ENCODE measurements at regions not wholly inside any gene's neighbourhood (a gene's known extent, or its start where the extent isn't known, plus 50 kb on each side); places are given as distances from the start of the nearest gene placed in this dataset.

- Histone ChIP-seq H3K4me2 (ENCODE audit: low read depth, low read length, poor library complexity, severe bottlenecking) (no peak overlapping the region), H3K27me3 (ENCODE audit: insufficient read depth, low read length, poor library complexity, severe bottlenecking) (no peaks in the 10 kb centered on the region), H3K9me3 (ENCODE audit: insufficient read depth, low read depth, low read length) (no peaks in the 10 kb centered on the region), H4K20me1 (ENCODE audit: insufficient read depth, low read length, poor library complexity, severe bottlenecking) (no peaks in the 10 kb centered on the region), H3K9ac (ENCODE audit: low read depth, low read length, poor library complexity, severe bottlenecking) (no peak overlapping the region), H2AFZ (ENCODE audit: low read length) (no peak overlapping the region), H3K4me1 (ENCODE audit: insufficient read depth, low read length, poor library complexity, severe bottlenecking) (no peaks in the 10 kb centered on the region), H3K36me3 (ENCODE audit: insufficient read depth, low read length) (no peaks in the 10 kb centered on the region), H3K79me2 (ENCODE audit: insufficient read depth, low read length) (no peaks in the 10 kb centered on the region), H3K4me3 (ENCODE audit: low read length, poor library complexity, severe bottlenecking) (no peak overlapping the region), H3K9me2 (replicated peaks; ENCODE audit: low read depth, low read length) (no peaks in the 10 kb centered on the region), H3F3A (ENCODE audit: low read depth) (no peaks in the 10 kb centered on the region)
- TF ChIP-seq EZH2phosphoT487 (IDR thresholded peaks at IDR 0.05; ENCODE audit: borderline replicate concordance) (no peak), CTCF (conservative IDR thresholded peaks at IDR 0.05; ENCODE audit: low read length) (no peak)
These were observed 201.2 kb downstream of the ACTL7B start for GRCh38 chr9:108654566-108654965.

- Histone ChIP-seq H3F3A (ENCODE audit: low read depth) (no peaks in the 10 kb centered on the region), H3K9ac (ENCODE audit: low read depth, low read length, poor library complexity, severe bottlenecking) (no peak overlapping the region), H3K9me3 (ENCODE audit: insufficient read depth, low read depth, low read length) (no peaks in the 10 kb centered on the region), H4K20me1 (ENCODE audit: insufficient read depth, low read length, poor library complexity, severe bottlenecking) (no peaks in the 10 kb centered on the region), H3K36me3 (ENCODE audit: insufficient read depth, low read length) (no peaks in the 10 kb centered on the region), H3K4me1 (ENCODE audit: insufficient read depth, low read length, poor library complexity, severe bottlenecking) (no peaks in the 10 kb centered on the region), H3K4me3 (ENCODE audit: low read length, poor library complexity, severe bottlenecking) (no peak overlapping the region), H3K4me2 (ENCODE audit: low read depth, low read length, poor library complexity, severe bottlenecking) (no peak overlapping the region), H3K79me2 (ENCODE audit: insufficient read depth, low read length) (no peaks in the 10 kb centered on the region), H2AFZ (ENCODE audit: low read length) (no peak overlapping the region), H3K27me3 (ENCODE audit: insufficient read depth, low read length, poor library complexity, severe bottlenecking) (no peaks in the 10 kb centered on the region), H3K9me2 (replicated peaks; ENCODE audit: low read depth, low read length) (no peaks in the 10 kb centered on the region)
- TF ChIP-seq EZH2phosphoT487 (IDR thresholded peaks at IDR 0.05; ENCODE audit: borderline replicate concordance) (no peak), CTCF (conservative IDR thresholded peaks at IDR 0.05; ENCODE audit: low read length) (no peak)
These were observed 202.9 kb downstream of the ACTL7B start for GRCh38 chr9:108652851-108653250.

GRCh38 chr9:108650826-108651225 lies 205.0 kb downstream of the ACTL7B start:
- Histone ChIP-seq H4K20me1 (ENCODE audit: insufficient read depth, low read length, poor library complexity, severe bottlenecking) (no peaks in the 10 kb centered on the region), H3K4me2 (ENCODE audit: low read depth, low read length, poor library complexity, severe bottlenecking) (no peak overlapping the region)

More at GRCh38 chr9:108650826-108651225, 205.0 kb downstream of the ACTL7B start:
- H3K36me3 ChIP-seq (ENCODE audit: insufficient read depth, low read length): no peaks in the 10 kb centered on the region
- no peaks in the 10 kb centered on the region for H3K9me2 ChIP-seq (replicated peaks; ENCODE audit: low read depth, low read length)
- no peaks in the 10 kb centered on the region for H3K4me1 ChIP-seq (ENCODE audit: insufficient read depth, low read length, poor library complexity, severe bottlenecking)
- H3K9me3 ChIP-seq (ENCODE audit: insufficient read depth, low read depth, low read length): no peaks in the 10 kb centered on the region
- TF ChIP-seq EZH2phosphoT487 (IDR thresholded peaks at IDR 0.05; ENCODE audit: borderline replicate concordance) (no peak), CTCF (conservative IDR thresholded peaks at IDR 0.05; ENCODE audit: low read length) (no peak)
- H3K4me3 ChIP-seq (ENCODE audit: low read length, poor library complexity, severe bottlenecking): no peak overlapping the region
- no peak overlapping the region for H2AFZ ChIP-seq (ENCODE audit: low read length)
- no peaks in the 10 kb centered on the region for H3K27me3 ChIP-seq (ENCODE audit: insufficient read depth, low read length, poor library complexity, severe bottlenecking)
- no peak overlapping the region for H3K9ac ChIP-seq (ENCODE audit: low read depth, low read length, poor library complexity, severe bottlenecking)
- no peaks in the 10 kb centered on the region for H3F3A ChIP-seq (ENCODE audit: low read depth)
- H3K79me2 ChIP-seq (ENCODE audit: insufficient read depth, low read length): no peaks in the 10 kb centered on the region

Measured in Loucy (cell line).